ENCODE measurements at regions not wholly inside any gene's neighbourhood (a gene's known extent, or its start where the extent isn't known, plus 50 kb on each side); places are given as distances from the start of the nearest gene placed in this dataset.

DNA sequence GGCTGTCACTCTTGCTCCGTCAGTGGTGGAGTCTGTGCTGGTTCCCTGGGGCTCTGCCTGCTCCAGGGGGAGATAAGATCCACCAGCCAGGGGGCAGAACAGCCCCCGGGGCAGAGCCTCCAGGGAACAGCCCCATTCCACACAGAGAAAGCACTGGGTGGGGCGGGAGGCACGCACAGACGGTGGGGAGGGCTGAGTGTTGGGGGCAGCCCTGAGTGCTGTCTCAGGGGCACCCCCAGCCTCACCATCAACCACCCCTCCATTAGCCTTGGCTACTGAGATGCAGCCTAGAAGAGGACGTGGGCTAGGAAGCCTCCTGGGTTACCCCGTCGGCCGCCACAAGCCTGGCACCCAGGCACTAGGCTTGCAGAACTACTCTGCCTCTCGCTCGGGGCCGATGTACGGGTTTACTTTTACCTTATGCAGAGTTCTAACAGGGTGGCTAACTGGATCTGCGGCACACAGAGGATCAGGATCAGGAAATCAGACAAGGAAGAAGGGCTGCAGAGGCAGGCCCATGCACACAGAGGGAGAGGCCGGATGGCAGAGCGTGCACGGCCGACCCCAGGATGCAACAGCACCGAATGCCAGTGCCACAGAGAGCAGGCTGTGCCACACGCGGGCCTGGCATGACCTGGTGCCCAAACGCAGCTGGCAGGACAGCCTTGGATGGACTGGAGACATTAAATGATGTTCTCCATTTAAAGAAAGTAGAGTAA, 140.5 kb downstream of the CTTN start:
- TF ChIP-seq, protein P1, sequence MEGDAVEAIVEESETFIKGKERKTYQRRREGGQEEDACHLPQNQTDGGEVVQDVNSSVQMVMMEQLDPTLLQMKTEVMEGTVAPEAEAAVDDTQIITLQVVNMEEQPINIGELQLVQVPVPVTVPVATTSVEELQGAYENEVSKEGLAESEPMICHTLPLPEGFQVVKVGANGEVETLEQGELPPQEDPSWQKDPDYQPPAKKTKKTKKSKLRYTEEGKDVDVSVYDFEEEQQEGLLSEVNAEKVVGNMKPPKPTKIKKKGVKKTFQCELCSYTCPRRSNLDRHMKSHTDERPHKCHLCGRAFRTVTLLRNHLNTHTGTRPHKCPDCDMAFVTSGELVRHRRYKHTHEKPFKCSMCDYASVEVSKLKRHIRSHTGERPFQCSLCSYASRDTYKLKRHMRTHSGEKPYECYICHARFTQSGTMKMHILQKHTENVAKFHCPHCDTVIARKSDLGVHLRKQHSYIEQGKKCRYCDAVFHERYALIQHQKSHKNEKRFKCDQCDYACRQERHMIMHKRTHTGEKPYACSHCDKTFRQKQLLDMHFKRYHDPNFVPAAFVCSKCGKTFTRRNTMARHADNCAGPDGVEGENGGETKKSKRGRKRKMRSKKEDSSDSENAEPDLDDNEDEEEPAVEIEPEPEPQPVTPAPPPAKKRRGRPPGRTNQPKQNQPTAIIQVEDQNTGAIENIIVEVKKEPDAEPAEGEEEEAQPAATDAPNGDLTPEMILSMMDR (IDR thresholded peaks at IDR 0.05), result no peak
- TF ChIP-seq POLR2A (IDR thresholded peaks at IDR 0.05), result no peak

All from ovary (tissue), 3 donors.